MM.1S (cell line): ENCODE measurements at regions not wholly inside any gene's neighbourhood (a gene's known extent, or its start where the extent isn't known, plus 50 kb on each side); places are given as distances from the start of the nearest gene placed in this dataset.

Experiments used
- DNase-seq: peaks from one replicate; pipeline ENCODE4 v3.0.0-alpha.2; 2015
- H2AFZ ChIP-seq: fragments of 300-600 bp; sonication (generic); 2 replicates; pipeline ENCODE4 v1.6.0; 2016; ENCODE audit warnings: antibody characterized with exemption, low read length
- H3F3A ChIP-seq: fragments of 300-600 bp; sonication (generic); 2 replicates; pipeline ENCODE4 v1.6.1; 2016; ENCODE audit warnings: mild to moderate bottlenecking, antibody characterized with exemption, low read length, moderate library complexity, mixed read lengths; ENCODE audit not compliant: insufficient read depth
- H3K27ac ChIP-seq: fragments of 300-600 bp; sonication (generic); 2 replicates; pipeline ENCODE4 v1.5.1; 2016; ENCODE audit warnings: mild to moderate bottlenecking, low read length
- H3K27me3 ChIP-seq: fragments of 300-600 bp; sonication (generic); replicated peaks from 2 replicates; pipeline ENCODE4 v1.6.0; 2016; ENCODE audit warnings: low read length; ENCODE audit not compliant: insufficient read depth
- H3K36me3 ChIP-seq: fragments of 300-600 bp; sonication (generic); replicated peaks from 2 replicates; pipeline ENCODE4 v1.6.1; 2016; ENCODE audit warnings: mild to moderate bottlenecking, low read length, mixed read lengths; ENCODE audit not compliant: insufficient read depth
- H3K4me1 ChIP-seq: fragments of 300-600 bp; sonication (generic); 2 replicates; pipeline ENCODE4 v1.6.1; 2016; ENCODE audit warnings: low read length, mixed read lengths
- H3K4me2 ChIP-seq: fragments of 300-600 bp; sonication (generic); 2 replicates; pipeline ENCODE4 v1.6.0; 2016; ENCODE audit warnings: low read depth, low read length
- H3K4me3 ChIP-seq: fragments of 300-600 bp; sonication (generic); 2 replicates; pipeline ENCODE4 v1.5.1; 2016; ENCODE audit warnings: low read length, mixed read lengths
- H3K79me2 ChIP-seq: fragments of 300-600 bp; sonication (generic); 2 replicates; pipeline ENCODE4 v1.6.1; 2016; ENCODE audit warnings: mixed run types, low read length, mixed read lengths
- H3K9ac ChIP-seq: fragments of 300-600 bp; sonication (generic); 2 replicates; pipeline ENCODE4 v1.6.1; 2016; ENCODE audit warnings: low read length, mixed read lengths
- H3K9me2 ChIP-seq: fragments of 300-600 bp; sonication (generic); replicated peaks from 2 replicates; pipeline ENCODE4 v1.6.1; 2016; ENCODE audit warnings: mild to moderate bottlenecking, low read length, mixed read lengths; ENCODE audit not compliant: insufficient read depth
- H3K9me3 ChIP-seq: fragments of 300-600 bp; sonication (generic); replicated peaks from 2 replicates; pipeline ENCODE4 v1.6.1; 2016; ENCODE audit warnings: mild to moderate bottlenecking, low read length, mixed read lengths; ENCODE audit not compliant: insufficient read depth
- H4K20me1 ChIP-seq: fragments of 300-600 bp; sonication (generic); 2 replicates; pipeline ENCODE4 v1.6.1; 2016; ENCODE audit warnings: mild to moderate bottlenecking, low read length, moderate library complexity, mixed read lengths; ENCODE audit not compliant: insufficient read depth
- CTCF ChIP-seq: fragments of 300-600 bp; sonication (generic); IDR thresholded peaks from 2 replicates; pipeline ENCODE4 v1.5.1; 2016; ENCODE audit warnings: antibody characterized with exemption, low read length, mixed read lengths
- EZH2 ChIP-seq: fragments of 300-600 bp; sonication (generic); optimal IDR thresholded peaks from 2 replicates; pipeline ENCODE3; 2017; ENCODE audit warnings: low read depth, mild to moderate bottlenecking, antibody characterized with exemption, low read length, mixed read lengths
- EZH2phosphoT487 ChIP-seq: fragments of 300-600 bp; sonication (generic); IDR thresholded peaks from 2 replicates; pipeline ENCODE4 v1.6.1; 2018; ENCODE audit warnings: antibody characterized with exemption, low read length

- Histone ChIP-seq H3K4me2 (no peak overlapping the region), H3K9me3 (no peaks in the 10 kb centered on the region), H3K4me1 (no peaks in the 10 kb centered on the region), H2AFZ (no peak overlapping the region), H3K36me3 (no peaks in the 10 kb centered on the region), H3K27me3 (no peaks in the 10 kb centered on the region; the same call in 1 of the 2 replicates), H3K9ac (no peak overlapping the region), H3K79me2 (no peaks in the 10 kb centered on the region), H3K27ac (no peak overlapping the region), H4K20me1 (no peaks in the 10 kb centered on the region), H3F3A (no peaks in the 10 kb centered on the region), H3K9me2 (no peaks in the 10 kb centered on the region), H3K4me3 (no peak overlapping the region)
- no peak for DNase-seq
- TF ChIP-seq EZH2 (no peak), CTCF (no peak), EZH2phosphoT487 (no peak)
Measured at GRCh38 chr10:128312250-128312649, 186.0 kb upstream of the MKI67 start.

GRCh38 chr10:128314686-128315085, 188.5 kb upstream of the MKI67 start:
- Histone ChIP-seq H2AFZ (no peak overlapping the region), H3K4me1 (no peaks in the 10 kb centered on the region), H3K9me2 (no peaks in the 10 kb centered on the region), H3K27me3 (no peaks in the 10 kb centered on the region; the same call in 1 of the 2 replicates), H3F3A (no peaks in the 10 kb centered on the region), H3K9me3 (no peaks in the 10 kb centered on the region), H3K9ac (no peak overlapping the region), H3K27ac (no peak overlapping the region), H3K36me3 (no peaks in the 10 kb centered on the region), H4K20me1 (no peaks in the 10 kb centered on the region), H3K4me2 (no peak overlapping the region), H3K79me2 (no peaks in the 10 kb centered on the region), H3K4me3 (no peak overlapping the region)
- TF ChIP-seq CTCF (no peak), EZH2 (no peak), EZH2phosphoT487 (no peak)
- DNase-seq, result no peak

GRCh38 chr10:128316121-128316726, 190.0 kb upstream of the MKI67 start:
- TF ChIP-seq EZH2, result no peak
- TF ChIP-seq EZH2phosphoT487, result no peak
- TF ChIP-seq CTCF, result no peak
- no peak overlapping the region for H3K27ac ChIP-seq

More at GRCh38 chr10:128316121-128316726, 190.0 kb upstream of the MKI67 start:
- Histone ChIP-seq H4K20me1 (no peaks in the 10 kb centered on the region), H2AFZ (no peak overlapping the region), H3K9me2 (no peaks in the 10 kb centered on the region), H3K27me3 (no peaks in the 10 kb centered on the region; the same call in 1 of the 2 replicates), H3K9ac (no peak overlapping the region), H3K4me1 (no peaks in the 10 kb centered on the region), H3F3A (no peaks in the 10 kb centered on the region), H3K4me3 (no peak overlapping the region), H3K79me2 (no peaks in the 10 kb centered on the region), H3K4me2 (no peak overlapping the region), H3K9me3 (no peaks in the 10 kb centered on the region), H3K36me3 (no peaks in the 10 kb centered on the region)
- no peak for DNase-seq
